DOHH2 (cell line): ENCODE measurements at regions not wholly inside any gene's neighbourhood (a gene's known extent, or its start where the extent isn't known, plus 50 kb on each side); places are given as distances from the start of the nearest gene placed in this dataset.

Source experiments
- H3F3A ChIP-seq: fragments of 200-600 bp; sonication (generic), shearing (Covaris generic); 2 replicates; pipeline ENCODE4 v1.6.0; 2016; ENCODE audit warnings: antibody characterized with exemption, mild to moderate bottlenecking; ENCODE audit not compliant: control insufficient read depth, insufficient read depth
- H3K27ac ChIP-seq: fragments of 200-600 bp; sonication (generic); 2 replicates; pipeline ENCODE4 v1.5.1; 2014; ENCODE audit warnings: low read depth, mild to moderate bottlenecking, low read length, moderate library complexity
- H3K27me3 ChIP-seq: fragments of 200-600 bp; sonication (generic); 2 replicates; pipeline ENCODE4 v1.6.1; 2014; ENCODE audit warnings: mild to moderate bottlenecking, low read length, mixed read lengths; ENCODE audit not compliant: control insufficient read depth
- H3K36me3 ChIP-seq: fragments of 200-600 bp; sonication (generic); 2 replicates; pipeline ENCODE4 v1.6.1; 2014; ENCODE audit warnings: mild to moderate bottlenecking, low read length, moderate library complexity, mixed read lengths; ENCODE audit not compliant: control insufficient read depth
- H3K4me1 ChIP-seq: fragments of 200-600 bp; sonication (generic); 2 replicates; pipeline ENCODE4 v1.6.1; 2014; ENCODE audit warnings: mild to moderate bottlenecking, low read length, mixed read lengths; ENCODE audit not compliant: control insufficient read depth
- H3K4me2 ChIP-seq: fragments of 200-600 bp; sonication (generic); 2 replicates; pipeline ENCODE4 v1.6.0; 2014; ENCODE audit warnings: mild to moderate bottlenecking, low read length, moderate library complexity
- H3K4me3 ChIP-seq: fragments of 200-600 bp; sonication (generic); 2 replicates; pipeline ENCODE4 v1.5.1; 2014; ENCODE audit warnings: mild to moderate bottlenecking, low read length, mixed read lengths
- H3K79me2 ChIP-seq: fragments of 200-600 bp; sonication (generic); 2 replicates; pipeline ENCODE4 v1.6.1; 2014; ENCODE audit warnings: mild to moderate bottlenecking, low read length, mixed read lengths; ENCODE audit not compliant: control insufficient read depth
- H3K9me2 ChIP-seq: fragments of 200-600 bp; sonication (generic); replicated peaks from 2 replicates; pipeline ENCODE4 v1.6.1; 2014; ENCODE audit warnings: mild to moderate bottlenecking, low read length, mixed read lengths; ENCODE audit not compliant: control insufficient read depth
- H3K9me3 ChIP-seq: fragments of 200-600 bp; sonication (generic); 2 replicates; pipeline ENCODE4 v1.6.1; 2014; ENCODE audit warnings: antibody characterized with exemption, low read length, mixed read lengths; ENCODE audit not compliant: control insufficient read depth, insufficient read depth
- H4K20me1 ChIP-seq: fragments of 200-600 bp; sonication (generic); 2 replicates; pipeline ENCODE4 v1.6.0; 2014; ENCODE audit warnings: low read depth, mild to moderate bottlenecking, antibody characterized with exemption, low read length, moderate library complexity; ENCODE audit not compliant: control insufficient read depth, insufficient read depth
- CTCF ChIP-seq: fragments of 200-600 bp; sonication (generic); IDR thresholded peaks from one replicate; pipeline ENCODE4 v1.5.1; 2014; ENCODE audit warnings: antibody characterized with exemption, mild to moderate bottlenecking, low read depth, low read length; ENCODE audit not compliant: poor library complexity, severe bottlenecking
- EZH2phosphoT487 ChIP-seq: fragments of 200-600 bp; sonication (generic); IDR thresholded peaks from 2 replicates; pipeline ENCODE4 v1.6.1; 2017; ENCODE audit warnings: borderline replicate concordance, mild to moderate bottlenecking, antibody characterized with exemption, low read length, moderate library complexity, mixed read lengths

- Histone ChIP-seq H4K20me1 (no peaks in the 10 kb centered on the region), H3K36me3 (no peaks in the 10 kb centered on the region), H3K27me3 (no peaks in the 10 kb centered on the region), H3K9me2 (no peaks in the 10 kb centered on the region), H3K4me3 (0 out of 2 replicates have a peak overlapping the region, but pooled peaks have one; percentile 11), H3K79me2 (no peaks in the 10 kb centered on the region), H3K4me2 (peak overlapping the region; percentile 31), H3F3A (peaks cover 31% of the 10 kb centered on the region), H3K4me1 (peaks cover 92% of the 10 kb centered on the region), H3K9me3 (no peaks in the 10 kb centered on the region), H3K27ac (peak overlapping the region; percentile 70)
- TF ChIP-seq CTCF, result no peak
- no peak for TF ChIP-seq EZH2phosphoT487
Observed at GRCh38 chr20:5670036-5670536, 59.3 kb upstream of the GPCPD1 start.

GRCh38 chr20:5668529-5668868 lies 57.7 kb upstream of the GPCPD1 start:
- peaks cover 90% of the 10 kb centered on the region for H3K4me1 ChIP-seq
- no peaks in the 10 kb centered on the region for H3K9me3 ChIP-seq
- H3K36me3 ChIP-seq, result no peaks in the 10 kb centered on the region
- H3K4me2 ChIP-seq, result peak overlapping the region; percentile 36; the same call in 1 of the 2 replicates
- no peaks in the 10 kb centered on the region for H3K27me3 ChIP-seq
- H3K79me2 ChIP-seq, result no peaks in the 10 kb centered on the region
- no peaks in the 10 kb centered on the region for H4K20me1 ChIP-seq
- peaks cover 16% of the 10 kb centered on the region for H3F3A ChIP-seq
- H3K9me2 ChIP-seq, result no peaks in the 10 kb centered on the region
- no peak overlapping the region for H3K4me3 ChIP-seq
- TF ChIP-seq EZH2phosphoT487, result no peak
- no peak for TF ChIP-seq CTCF
- H3K27ac ChIP-seq, result no peak overlapping the region

- Histone ChIP-seq H3K27me3 (no peaks in the 10 kb centered on the region), H3K4me3 (no peak overlapping the region), H4K20me1 (no peaks in the 10 kb centered on the region), H3K79me2 (no peaks in the 10 kb centered on the region), H3K4me2 (peak overlapping the region; percentile 36), H3K9me2 (no peaks in the 10 kb centered on the region), H3F3A (peaks cover 13% of the 10 kb centered on the region), H3K27ac (no peak overlapping the region), H3K36me3 (no peaks in the 10 kb centered on the region), H3K4me1 (peaks cover 90% of the 10 kb centered on the region), H3K9me3 (no peaks in the 10 kb centered on the region)
- TF ChIP-seq EZH2phosphoT487 (no peak), CTCF (no peak)
Observed at GRCh38 chr20:5667705-5668528, 57.1 kb upstream of the GPCPD1 start.
